ENCODE measurements at regions not wholly inside any gene's neighbourhood (a gene's known extent, or its start where the extent isn't known, plus 50 kb on each side); places are given as distances from the start of the nearest gene placed in this dataset.

GRCh38 chr13:106681997-106682396 is 114.1 kb upstream of the ARGLU1 start:
- DNase-seq, result no peak

- DNase-seq, result no peak
Measured at GRCh38 chr13:106681536-106681935, 113.6 kb upstream of the ARGLU1 start.

- no peak for DNase-seq
Measured at GRCh38 chr13:106680796-106681472, 113.0 kb upstream of the ARGLU1 start.

- DNase-seq, result no peak
Measured at GRCh38 chr13:106678646-106679418, 110.9 kb upstream of the ARGLU1 start.

- no peak for DNase-seq
Measured at GRCh38 chr13:106675311-106675710, 107.4 kb upstream of the ARGLU1 start.

GRCh38 chr13:106660746-106661625 is 93.0 kb upstream of the ARGLU1 start:
- DNase-seq, result no peak

- no peak for DNase-seq
Measured at GRCh38 chr13:106657104-106657503, 89.2 kb upstream of the ARGLU1 start.

- DNase-seq, result no peak
Measured at GRCh38 chr13:106656186-106656585, 88.2 kb upstream of the ARGLU1 start.

- no peak for DNase-seq
Measured at GRCh38 chr13:106651442-106651841, 83.5 kb upstream of the ARGLU1 start.

GRCh38 chr13:106650690-106651205 is 82.8 kb upstream of the ARGLU1 start:
- no peak for DNase-seq

GRCh38 chr13:106649495-106649894 is 81.6 kb upstream of the ARGLU1 start:
- DNase-seq, result no peak

GRCh38 chr13:106640515-106640914 is 72.6 kb upstream of the ARGLU1 start:
- no peak for DNase-seq

- DNase-seq, result no peak
Measured at GRCh38 chr13:106637519-106637918, 69.6 kb upstream of the ARGLU1 start.

- no peak for DNase-seq
Measured at GRCh38 chr13:106636492-106636891, 68.6 kb upstream of the ARGLU1 start.

- DNase-seq, result no peak
Measured at GRCh38 chr13:106635616-106636015, 67.7 kb upstream of the ARGLU1 start.

- DNase-seq, result no peak
Measured at GRCh38 chr13:106633321-106633720, 65.4 kb upstream of the ARGLU1 start.

- DNase-seq, result no peak
Measured at GRCh38 chr13:106630650-106631049, 62.7 kb upstream of the ARGLU1 start.

GRCh38 chr13:106630162-106630561 is 62.2 kb upstream of the ARGLU1 start:
- no peak for DNase-seq

GRCh38 chr13:106628936-106629659 is 61.2 kb upstream of the ARGLU1 start:
- no peak for DNase-seq

GRCh38 chr13:106626473-106626872 is 58.5 kb upstream of the ARGLU1 start:
- no peak for DNase-seq

GRCh38 chr13:106625578-106625977 is 57.6 kb upstream of the ARGLU1 start:
- no peak for DNase-seq

- no peak for DNase-seq
Measured at GRCh38 chr13:106623799-106624460, 56.0 kb upstream of the ARGLU1 start.

Data from activated CD4-positive, alpha-beta T cell treated with anti-CD3 and anti-CD28 coated beads for 1 hour (primary cell).